HUES48 (cell line): ENCODE measurements at regions not wholly inside any gene's neighbourhood (a gene's known extent, or its start where the extent isn't known, plus 50 kb on each side); places are given as distances from the start of the nearest gene placed in this dataset.

ENCODE experiments used
- H3K27ac ChIP-seq: one replicate; pipeline ENCODE4 v1.7.0; 2013; ENCODE audit warnings: low read depth, low read length, inconsistent platforms
- H3K27me3 ChIP-seq: 2 replicates; pipeline ENCODE4 v1.6.1; 2013; ENCODE audit warnings: mild to moderate bottlenecking, low read length; ENCODE audit not compliant: control insufficient read depth, insufficient read depth
- H3K36me3 ChIP-seq: 2 replicates; pipeline ENCODE4 v1.6.1; 2013; ENCODE audit warnings: low read length; ENCODE audit not compliant: control insufficient read depth, insufficient read depth
- H3K4me1 ChIP-seq: 2 replicates; pipeline ENCODE4 v1.6.1; 2013; ENCODE audit warnings: mild to moderate bottlenecking, low read length; ENCODE audit not compliant: control insufficient read depth, insufficient read depth
- H3K4me3 ChIP-seq: 2 replicates; pipeline ENCODE4 v1.5.1; 2013; ENCODE audit warnings: mild to moderate bottlenecking, low read depth, low read length
- H3K9ac ChIP-seq: 2 replicates; pipeline ENCODE4 v1.6.1; 2013; ENCODE audit warnings: mild to moderate bottlenecking, low read depth, low read length, moderate library complexity
- H3K9me3 ChIP-seq: 2 replicates; pipeline ENCODE4 v1.6.1; 2013; ENCODE audit warnings: low read length; ENCODE audit not compliant: control insufficient read depth, insufficient read depth

GRCh38 chr16:86664522-86665318 lies 86.4 kb downstream of the FOXL1 start:
- Histone ChIP-seq H3K27ac (peak overlapping the region; percentile 41), H3K36me3 (no peaks in the 10 kb centered on the region), H3K9ac (no peak overlapping the region), H3K27me3 (no peaks in the 10 kb centered on the region), H3K9me3 (no peaks in the 10 kb centered on the region), H3K4me3 (no peak overlapping the region), H3K4me1 (peaks cover 6% of the 10 kb centered on the region)

DNA sequence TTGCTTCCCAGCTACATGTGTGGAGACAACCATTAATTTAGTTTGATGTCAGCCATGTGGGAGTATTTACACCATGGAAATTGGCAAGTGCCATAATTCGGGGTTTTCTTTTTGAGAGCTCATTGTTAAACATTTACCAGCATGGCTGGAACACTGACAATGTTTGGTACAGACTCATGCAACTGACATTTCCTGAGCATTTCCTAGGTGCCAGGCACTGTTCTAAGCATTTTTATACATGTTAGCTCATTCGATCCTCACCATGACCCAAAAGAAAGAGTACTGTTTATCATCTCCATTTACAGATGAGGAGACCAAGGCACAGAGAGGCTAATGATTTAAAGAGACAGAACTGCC lies 86.9 kb downstream of the FOXL1 start:
- H3K27ac ChIP-seq: peak overlapping the region; percentile 32
- no peaks in the 10 kb centered on the region for H3K27me3 ChIP-seq
- H3K36me3 ChIP-seq: no peaks in the 10 kb centered on the region
- no peak overlapping the region for H3K9ac ChIP-seq
- no peaks in the 10 kb centered on the region for H3K9me3 ChIP-seq
- H3K4me1 ChIP-seq: peaks cover 6% of the 10 kb centered on the region
- H3K4me3 ChIP-seq: no peak overlapping the region

DNA sequence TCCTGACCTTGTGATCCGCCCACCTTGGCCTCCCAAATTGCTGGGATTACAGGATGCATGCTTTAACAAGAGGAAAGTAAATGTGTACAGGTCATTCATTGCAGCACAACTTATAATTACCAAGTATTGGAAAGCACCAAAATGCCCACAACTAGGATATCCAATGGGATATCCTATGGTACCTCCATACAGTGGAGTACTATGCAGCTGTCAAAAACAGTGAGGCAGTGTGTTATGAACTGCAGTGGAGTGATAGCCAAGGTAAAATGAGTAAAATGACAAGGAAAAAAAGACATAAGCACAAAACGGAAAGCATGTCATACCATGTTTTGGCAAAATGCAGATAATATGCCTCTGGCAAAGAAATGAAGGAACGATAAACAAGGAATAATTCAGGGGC lies 87.6 kb downstream of the FOXL1 start:
- no peaks in the 10 kb centered on the region for H3K27me3 ChIP-seq
- H3K9ac ChIP-seq: no peak overlapping the region
- no peak overlapping the region for H3K4me3 ChIP-seq
- H3K36me3 ChIP-seq: no peaks in the 10 kb centered on the region
- H3K4me1 ChIP-seq: peaks cover 6% of the 10 kb centered on the region
- no peak overlapping the region for H3K27ac ChIP-seq
- H3K9me3 ChIP-seq: no peaks in the 10 kb centered on the region

DNA sequence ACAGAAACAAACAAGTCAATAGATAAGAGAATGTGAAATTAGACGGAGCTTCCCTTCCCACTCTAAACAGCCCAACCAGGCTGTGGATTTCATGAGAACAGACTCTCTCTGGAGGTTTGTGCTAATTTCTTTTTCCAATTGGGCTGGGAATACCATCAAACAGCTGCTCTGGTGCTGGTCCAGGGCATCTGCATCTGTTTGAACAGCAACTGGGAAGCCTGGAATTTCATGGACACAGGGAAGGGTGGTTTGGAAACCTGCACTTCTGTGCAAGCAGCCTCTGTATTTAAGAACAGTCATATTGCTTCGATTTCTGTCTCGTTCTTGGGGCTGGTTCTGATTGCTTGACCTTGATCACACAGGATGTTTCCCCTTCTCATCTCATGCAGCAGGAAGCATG lies 88.7 kb downstream of the FOXL1 start:
- H3K9me3 ChIP-seq: no peaks in the 10 kb centered on the region
- H3K36me3 ChIP-seq: no peaks in the 10 kb centered on the region
- H3K27ac ChIP-seq: no peak overlapping the region
- no peaks in the 10 kb centered on the region for H3K27me3 ChIP-seq
- H3K4me1 ChIP-seq: peaks cover 6% of the 10 kb centered on the region
- no peak overlapping the region for H3K4me3 ChIP-seq
- no peak overlapping the region for H3K9ac ChIP-seq

GRCh38 chr16:86668136-86668910 lies 90.0 kb downstream of the FOXL1 start:
- Histone ChIP-seq H3K27ac (no peak overlapping the region), H3K4me3 (no peak overlapping the region), H3K27me3 (no peaks in the 10 kb centered on the region)

DNA sequence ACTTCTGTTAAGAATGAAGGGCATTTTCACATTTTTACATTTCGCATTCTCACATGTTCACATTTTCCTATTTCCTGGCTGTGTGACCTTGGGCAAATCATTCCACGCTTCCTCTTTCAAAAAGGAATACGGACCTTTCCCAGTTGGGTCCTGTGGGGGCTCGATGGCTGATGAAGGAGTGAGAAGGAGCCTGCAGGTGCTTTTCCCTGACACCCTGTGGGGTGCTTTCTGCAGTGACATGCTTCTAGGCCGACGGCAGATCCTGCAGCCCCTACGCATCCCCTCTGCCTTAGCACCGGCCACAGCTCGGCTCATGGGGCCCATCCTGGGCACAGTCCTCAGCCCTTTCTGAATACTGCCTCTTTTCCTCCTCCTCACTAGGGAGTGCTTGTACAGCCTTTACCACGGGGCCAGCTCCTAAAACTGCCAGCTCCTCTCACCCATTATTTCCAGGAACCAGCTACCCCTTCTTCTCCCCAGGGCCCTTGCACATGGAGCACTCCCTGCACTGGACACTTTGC lies 91.0 kb downstream of the FOXL1 start:
- no peaks in the 10 kb centered on the region for H3K27me3 ChIP-seq
- H3K36me3 ChIP-seq: no peaks in the 10 kb centered on the region
- H3K4me1 ChIP-seq: peaks cover 6% of the 10 kb centered on the region
- H3K9ac ChIP-seq: no peak overlapping the region
- H3K9me3 ChIP-seq: no peaks in the 10 kb centered on the region
- H3K4me3 ChIP-seq: no peak overlapping the region
- no peak overlapping the region for H3K27ac ChIP-seq

More at GRCh38 chr16:86668136-86668910, 90.0 kb downstream of the FOXL1 start:
- H3K4me1 ChIP-seq: peaks cover 6% of the 10 kb centered on the region
- H3K36me3 ChIP-seq: no peaks in the 10 kb centered on the region
- no peak overlapping the region for H3K9ac ChIP-seq
- no peaks in the 10 kb centered on the region for H3K9me3 ChIP-seq

DNA sequence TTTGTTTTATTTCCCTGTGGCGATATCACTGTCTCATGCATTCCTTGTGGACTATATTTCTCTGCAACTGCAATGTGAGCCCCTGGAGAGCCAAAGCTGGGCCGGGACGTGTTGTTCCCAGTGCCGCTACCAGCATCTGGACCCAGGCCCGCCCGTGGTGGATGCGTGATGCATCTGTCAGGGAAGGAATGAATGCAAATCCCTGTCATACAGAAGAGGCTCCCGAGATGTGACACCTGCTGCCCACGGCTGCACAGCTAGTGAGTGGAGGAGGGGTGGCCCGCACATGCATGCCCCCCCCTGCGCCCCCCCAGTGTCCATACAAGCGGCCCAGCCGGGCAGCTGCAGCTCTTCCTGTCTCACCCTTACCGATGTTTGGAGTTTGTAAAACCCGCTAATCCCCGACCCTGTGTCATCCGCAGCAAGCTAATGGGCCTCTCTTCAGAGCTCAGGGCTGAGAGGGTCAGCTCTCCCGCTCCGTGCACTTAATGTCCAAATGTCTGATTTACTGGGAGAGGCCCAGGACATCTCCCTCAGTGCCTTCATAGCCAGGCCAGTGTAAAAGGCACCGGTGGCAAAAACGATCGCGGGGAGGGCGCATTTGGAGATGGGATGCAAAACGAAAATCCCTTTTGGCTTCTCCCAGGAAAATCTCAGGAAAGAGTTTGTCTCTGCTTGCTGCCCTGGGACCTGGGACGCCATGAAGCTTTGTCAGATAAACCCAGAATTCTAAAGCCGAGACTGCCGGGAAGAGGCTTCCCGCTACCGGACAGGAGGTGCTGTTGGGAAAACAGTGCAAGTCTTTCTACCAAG lies 91.8 kb downstream of the FOXL1 start:
- Histone ChIP-seq H3K4me3 (no peak overlapping the region), H3K27me3 (no peaks in the 10 kb centered on the region), H3K36me3 (no peaks in the 10 kb centered on the region), H3K4me1 (peaks cover 6% of the 10 kb centered on the region), H3K9ac (no peak overlapping the region), H3K9me3 (no peaks in the 10 kb centered on the region), H3K27ac (no peak overlapping the region)

DNA sequence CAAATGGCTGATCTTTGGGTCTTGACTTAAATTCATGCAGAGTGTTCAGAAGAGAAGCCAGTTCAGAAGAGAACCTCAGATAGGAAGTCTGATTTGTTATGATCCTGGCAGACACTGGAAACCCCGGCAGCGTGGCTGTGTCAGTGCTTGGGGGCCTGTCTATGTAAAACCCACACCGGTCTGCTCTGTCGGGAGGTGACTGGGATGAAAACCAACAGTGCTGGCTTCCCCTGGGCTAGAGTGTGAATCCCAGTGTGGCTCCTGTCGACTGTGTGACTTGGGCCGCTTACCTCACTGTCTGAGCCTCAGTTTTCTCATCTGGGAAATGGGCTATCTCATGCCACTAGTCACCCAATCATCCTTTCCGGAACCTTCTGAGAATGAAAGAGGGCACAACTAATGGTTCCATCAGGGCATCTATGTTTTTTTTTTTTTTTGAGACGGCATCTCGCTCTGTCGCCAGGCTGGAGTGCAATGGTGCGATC lies 92.4 kb downstream of the FOXL1 start:
- Histone ChIP-seq H3K27me3 (no peaks in the 10 kb centered on the region), H3K4me1 (peaks cover 6% of the 10 kb centered on the region), H3K4me3 (no peak overlapping the region), H3K27ac (no peak overlapping the region), H3K9me3 (no peaks in the 10 kb centered on the region), H3K36me3 (no peaks in the 10 kb centered on the region), H3K9ac (no peak overlapping the region)

DNA sequence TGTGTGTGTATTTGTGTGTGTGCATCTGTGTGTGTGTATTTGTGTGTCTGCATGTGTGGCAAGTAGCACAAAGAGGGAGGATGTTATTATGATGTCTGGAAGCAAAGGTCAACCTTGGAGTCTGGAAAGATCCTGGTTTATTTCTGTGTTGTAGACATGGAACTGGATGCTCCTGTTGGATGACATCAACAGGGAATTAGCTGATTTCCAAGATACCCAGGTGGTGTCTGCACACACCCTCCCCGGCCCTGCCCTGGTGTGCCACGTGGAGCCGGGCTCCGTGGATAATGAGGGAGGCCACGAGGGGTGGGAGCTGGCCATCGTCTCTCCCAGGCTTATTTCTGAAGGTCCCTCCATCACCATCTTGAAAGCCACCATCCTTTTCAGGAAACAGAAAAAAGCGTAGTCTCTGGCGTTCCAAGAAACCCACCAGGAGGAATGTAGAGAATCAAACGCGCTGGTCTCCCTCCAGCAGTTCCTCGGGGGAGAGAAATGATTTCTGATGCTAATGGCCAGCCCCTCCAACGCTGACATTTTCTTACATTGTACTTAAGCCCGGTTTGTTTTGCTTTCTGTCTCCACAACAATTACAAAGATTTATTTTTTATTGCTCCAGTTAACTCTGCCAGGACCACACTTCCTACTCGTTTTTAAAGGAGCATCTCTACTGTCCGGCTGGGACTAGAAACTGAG lies 93.3 kb downstream of the FOXL1 start:
- H3K9me3 ChIP-seq: no peaks in the 10 kb centered on the region
- H3K9ac ChIP-seq: no peak overlapping the region
- no peak overlapping the region for H3K27ac ChIP-seq
- H3K36me3 ChIP-seq: no peaks in the 10 kb centered on the region
- no peak overlapping the region for H3K4me3 ChIP-seq
- peaks cover 6% of the 10 kb centered on the region for H3K4me1 ChIP-seq
- no peaks in the 10 kb centered on the region for H3K27me3 ChIP-seq

- no peak overlapping the region for H3K4me3 ChIP-seq
- no peaks in the 10 kb centered on the region for H3K36me3 ChIP-seq
- no peaks in the 10 kb centered on the region for H3K9me3 ChIP-seq
- H3K4me1 ChIP-seq: peaks cover 6% of the 10 kb centered on the region
- H3K27me3 ChIP-seq: no peaks in the 10 kb centered on the region
- no peak overlapping the region for H3K9ac ChIP-seq
- no peak overlapping the region for H3K27ac ChIP-seq
Measured at GRCh38 chr16:86672179-86672863, 94.0 kb downstream of the FOXL1 start.
